Adrenal gland (tissue), 5 donors: ENCODE measurements at regions not wholly inside any gene's neighbourhood (a gene's known extent, or its start where the extent isn't known, plus 50 kb on each side); places are given as distances from the start of the nearest gene placed in this dataset.

Experiments used
- CTCF ChIP-seq, 6 experiments: fragments of 450-650 bp in 4 of 6; fragments of 200-600 bp in 2 of 6; sonication (generic) in 1 of 6; IDR thresholded peaks; 1 replicate in 5 of 6; 2 replicates in 1 of 6; pipeline versions ENCODE4 v1.5.1 to v1.8.0; 2016 to 2021; ENCODE audit warnings: antibody characterized with exemption in 6 of 6, mild to moderate bottlenecking in 2 of 6, moderate library complexity in 1 of 6
- POLR2A ChIP-seq, 2 donors: fragments of 450-650 bp; IDR thresholded peaks; one replicate each; pipeline ENCODE4 v1.6.1; 2017; ENCODE audit warnings: antibody characterized with exemption in 2 of 2, mild to moderate bottlenecking in 2 of 2, moderate library complexity in 1 of 2
- donor health status: DM: no; HTN: no; CAD: no.

GRCh38 chr11:70863186-70863585 lies 389.2 kb downstream of the SHANK2 start:
- TF ChIP-seq CTCF (IDR thresholded peaks at IDR 0.05): no peak
- no peak for TF ChIP-seq POLR2A (IDR thresholded peaks at IDR 0.05)
